WERI-Rb-1 (cell line): ENCODE measurements at regions not wholly inside any gene's neighbourhood (a gene's known extent, or its start where the extent isn't known, plus 50 kb on each side); places are given as distances from the start of the nearest gene placed in this dataset.

Experiments
- DNase-seq: peaks from one replicate; pipeline ENCODE4 v3.0.0-alpha.2; 2020
- H3K27ac ChIP-seq: fragments of 250-450 bp; sonication (Bioruptor Pico); 2 replicates; pipeline ENCODE4 v1.5.1; 2020; ENCODE audit warnings: mild to moderate bottlenecking, moderate library complexity
- H3K27me3 ChIP-seq: fragments of 250-450 bp; sonication (Bioruptor Pico); 2 replicates; pipeline ENCODE4 v1.5.1; 2021; ENCODE audit warnings: mild to moderate bottlenecking, low read depth, moderate library complexity; ENCODE audit not compliant: insufficient read depth, severe bottlenecking
- H3K36me3 ChIP-seq: fragments of 250-450 bp; sonication (Bioruptor Pico); 2 replicates; pipeline ENCODE4 v1.5.1; 2020; ENCODE audit warnings: mild to moderate bottlenecking, moderate library complexity
- H3K4me3 ChIP-seq: 2 replicates; pipeline ENCODE4 v1.5.1; 2011; ENCODE audit warnings: low read depth, mild to moderate bottlenecking, control low read depth, low read length
- H3K9me3 ChIP-seq: fragments of 250-450 bp; sonication (Bioruptor Pico); 2 replicates; pipeline ENCODE4 v1.5.1; 2021; ENCODE audit warnings: mild to moderate bottlenecking, moderate library complexity; ENCODE audit not compliant: severe bottlenecking
- CTCF ChIP-seq: IDR thresholded peaks from 2 replicates; pipeline ENCODE4 v1.5.1; 2011; ENCODE audit warnings: low read depth, mild to moderate bottlenecking, control low read depth, inconsistent platforms, low read length

- no peak for TF ChIP-seq CTCF
- no peak overlapping the region for H3K27ac ChIP-seq
Observed at GRCh38 chr3:82685761-82686160, 924.3 kb upstream of the GBE1 start.

GRCh38 chr3:82676356-82677026 lies 915.0 kb upstream of the GBE1 start:
- Histone ChIP-seq H3K4me3 (no peak overlapping the region), H3K27me3 (no peaks in the 10 kb centered on the region), H3K27ac (no peak overlapping the region), H3K9me3 (no peaks in the 10 kb centered on the region), H3K36me3 (no peaks in the 10 kb centered on the region)
- DNase-seq, result no peak
- no peak for TF ChIP-seq CTCF

More at GRCh38 chr3:82685761-82686160, 924.3 kb upstream of the GBE1 start:
- H3K9me3 ChIP-seq, result no peaks in the 10 kb centered on the region
- DNase-seq, result no peak
- no peaks in the 10 kb centered on the region for H3K36me3 ChIP-seq
- no peaks in the 10 kb centered on the region for H3K27me3 ChIP-seq
- no peak overlapping the region for H3K4me3 ChIP-seq

- Histone ChIP-seq H3K27me3 (no peaks in the 10 kb centered on the region), H3K36me3 (no peaks in the 10 kb centered on the region), H3K27ac (no peak overlapping the region), H3K9me3 (no peaks in the 10 kb centered on the region), H3K4me3 (no peak overlapping the region)
- TF ChIP-seq CTCF, result no peak
- no peak for DNase-seq
Observed at GRCh38 chr3:82672966-82673365, 911.5 kb upstream of the GBE1 start.

GRCh38 chr3:82671466-82671865 lies 910.0 kb upstream of the GBE1 start:
- no peaks in the 10 kb centered on the region for H3K27me3 ChIP-seq
- TF ChIP-seq CTCF, result no peak

GRCh38 chr3:82654708-82655107 lies 893.3 kb upstream of the GBE1 start:
- Histone ChIP-seq H3K27ac (no peak overlapping the region), H3K4me3 (no peak overlapping the region), H3K9me3 (no peaks in the 10 kb centered on the region), H3K27me3 (no peaks in the 10 kb centered on the region), H3K36me3 (no peaks in the 10 kb centered on the region)
- no peak for DNase-seq
- TF ChIP-seq CTCF, result no peak

More at GRCh38 chr3:82671466-82671865, 910.0 kb upstream of the GBE1 start:
- no peaks in the 10 kb centered on the region for H3K9me3 ChIP-seq
- H3K27ac ChIP-seq, result no peak overlapping the region
- DNase-seq, result no peak
- no peak overlapping the region for H3K4me3 ChIP-seq
- no peaks in the 10 kb centered on the region for H3K36me3 ChIP-seq

GRCh38 chr3:82643948-82644347 lies 882.5 kb upstream of the GBE1 start:
- H3K27ac ChIP-seq, result no peak overlapping the region
- TF ChIP-seq CTCF, result peak; percentile 78
- peak; percentile 51 for DNase-seq
- H3K27me3 ChIP-seq, result no peaks in the 10 kb centered on the region
- H3K36me3 ChIP-seq, result no peaks in the 10 kb centered on the region
- H3K9me3 ChIP-seq, result peaks cover 4% of the 10 kb centered on the region
- H3K4me3 ChIP-seq, result no peak overlapping the region
